GM23248 (cell line): ENCODE measurements at regions not wholly inside any gene's neighbourhood (a gene's known extent, or its start where the extent isn't known, plus 50 kb on each side); places are given as distances from the start of the nearest gene placed in this dataset.

Experiments used
- EZH2 ChIP-seq: fragments of 200-600 bp; sonication (generic); IDR thresholded peaks from 2 replicates; pipeline ENCODE4 v1.6.1; 2018; ENCODE audit warnings: antibody characterized with exemption, mild to moderate bottlenecking; ENCODE audit not compliant: insufficient read depth, poor library complexity, severe bottlenecking
- EZH2phosphoT487 ChIP-seq: fragments of 200-600 bp; sonication (generic); IDR thresholded peaks from 2 replicates; pipeline ENCODE4 v1.6.1; 2018; ENCODE audit warnings: antibody characterized with exemption, moderate library complexity, mild to moderate bottlenecking, low read depth; ENCODE audit not compliant: insufficient read depth

DNA sequence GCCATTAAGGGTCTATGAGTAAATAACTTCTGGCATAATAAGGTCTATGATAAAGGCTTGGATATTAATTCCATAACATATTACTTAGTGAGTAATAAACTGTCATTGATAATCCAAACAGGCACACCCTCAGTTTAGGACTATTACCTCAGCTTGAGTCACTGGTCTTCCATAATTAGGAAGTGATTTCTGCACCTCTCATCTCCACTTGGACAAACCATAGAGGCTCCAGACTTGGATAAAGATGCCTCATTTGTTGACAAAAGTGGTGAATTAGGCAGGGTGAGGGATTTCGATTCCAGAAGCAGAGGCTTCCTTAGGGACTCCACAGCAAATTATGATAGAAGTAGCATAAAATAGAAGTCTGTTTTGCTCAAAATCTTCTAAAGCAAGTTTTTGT lies 127.5 kb upstream of the MTAP start:
- TF ChIP-seq EZH2 (no peak), EZH2phosphoT487 (no peak)
